Myocyte (in vitro differentiated cells): ENCODE measurements at regions not wholly inside any gene's neighbourhood (a gene's known extent, or its start where the extent isn't known, plus 50 kb on each side); places are given as distances from the start of the nearest gene placed in this dataset.

Source experiments
- DNase-seq: peaks from one replicate; pipeline ENCODE4 v3.0.0-alpha.2; 2012; ENCODE audit warnings: low read depth

GRCh38 chr6:43877036-43877435 lies 107.0 kb downstream of the VEGFA start:
- DNase-seq: peak; percentile 42

GRCh38 chr6:43876602-43877001 lies 106.6 kb downstream of the VEGFA start:
- peak; percentile 36 for DNase-seq

GRCh38 chr6:43875849-43876572 lies 106.0 kb downstream of the VEGFA start:
- no peak for DNase-seq

DNA sequence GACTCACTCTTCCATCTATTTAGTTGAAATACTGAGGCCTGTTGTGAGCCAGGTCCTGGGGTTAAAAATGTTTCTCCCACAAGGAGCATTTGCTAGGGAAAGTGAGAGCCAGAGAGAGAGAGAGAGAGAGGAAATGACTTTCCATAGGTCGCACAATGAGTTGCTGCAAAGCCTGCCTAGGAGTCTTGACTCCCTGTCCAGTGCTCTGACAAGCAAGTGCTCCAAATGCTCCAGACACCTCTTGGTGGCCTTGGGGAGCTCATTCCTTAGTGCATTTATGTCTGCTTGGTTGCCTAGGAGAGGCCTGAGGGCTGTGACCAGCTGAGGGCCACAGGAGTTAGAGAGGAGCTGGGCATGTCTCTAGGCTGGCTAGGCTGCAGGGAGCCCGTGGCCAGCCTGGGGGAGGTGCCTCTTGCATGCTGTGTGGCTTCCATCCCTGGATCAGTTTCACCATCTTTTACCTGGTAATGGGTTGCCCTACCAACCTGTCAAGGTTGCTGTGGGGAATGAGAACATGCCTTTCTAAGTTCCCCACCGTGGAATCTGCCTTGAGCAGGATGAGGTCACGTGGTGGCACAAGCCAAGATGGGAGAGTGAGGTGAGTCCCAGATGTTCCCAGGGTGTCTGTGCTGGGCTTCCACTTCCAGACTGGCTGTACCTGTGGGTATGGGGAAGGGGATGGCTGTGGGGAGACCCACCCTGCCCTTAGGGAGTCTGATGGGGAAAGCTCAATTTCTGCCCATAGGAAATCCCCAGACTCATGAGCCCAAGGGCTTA lies 105.0 kb downstream of the VEGFA start:
- DNase-seq: no peak

GRCh38 chr6:43873806-43874714 lies 104.0 kb downstream of the VEGFA start:
- no peak for DNase-seq

DNA sequence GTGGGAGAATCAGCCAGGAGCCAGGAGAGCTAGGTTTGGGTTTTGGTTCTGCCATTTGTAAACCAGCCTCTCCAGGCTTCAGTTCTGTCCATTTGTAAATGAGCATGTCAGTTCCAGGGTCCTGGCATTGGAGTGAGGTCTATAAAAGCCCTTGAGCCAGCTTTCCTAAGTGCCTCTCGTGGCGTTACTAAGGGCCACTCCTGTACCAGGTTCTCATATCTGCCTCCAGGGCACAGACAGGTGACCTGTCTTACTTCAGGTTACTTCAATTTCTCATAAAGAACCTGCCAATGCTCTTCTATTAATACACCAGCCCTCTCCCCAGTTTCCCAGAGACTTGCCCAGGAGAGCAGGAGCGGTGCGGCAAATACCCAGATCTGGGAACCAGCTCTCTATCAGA lies 101.9 kb downstream of the VEGFA start:
- no peak for DNase-seq

GRCh38 chr6:43871284-43871683 lies 101.3 kb downstream of the VEGFA start:
- no peak for DNase-seq

DNA sequence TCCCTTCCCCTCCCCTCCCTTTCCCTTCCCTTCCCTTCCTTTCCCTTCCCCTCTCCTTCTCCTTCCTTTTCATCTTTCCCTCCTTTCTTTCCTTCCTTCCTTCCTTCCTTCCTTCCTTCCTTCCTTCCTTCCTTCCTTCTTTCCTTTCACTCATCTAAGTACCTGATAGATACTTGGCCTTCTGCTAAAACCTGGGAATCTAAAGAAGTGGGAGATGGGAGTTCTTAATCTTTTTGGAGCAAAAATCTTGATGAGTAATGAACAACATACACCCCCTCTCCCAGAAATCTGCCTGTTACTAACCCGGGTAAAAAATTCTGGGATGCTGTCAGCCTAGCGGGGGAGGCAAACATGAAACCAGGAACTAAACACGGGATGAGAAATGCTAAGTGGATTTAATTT lies 100.7 kb downstream of the VEGFA start:
- DNase-seq: no peak

GRCh38 chr6:43869792-43870659 lies 100.0 kb downstream of the VEGFA start:
- no peak for DNase-seq

DNA sequence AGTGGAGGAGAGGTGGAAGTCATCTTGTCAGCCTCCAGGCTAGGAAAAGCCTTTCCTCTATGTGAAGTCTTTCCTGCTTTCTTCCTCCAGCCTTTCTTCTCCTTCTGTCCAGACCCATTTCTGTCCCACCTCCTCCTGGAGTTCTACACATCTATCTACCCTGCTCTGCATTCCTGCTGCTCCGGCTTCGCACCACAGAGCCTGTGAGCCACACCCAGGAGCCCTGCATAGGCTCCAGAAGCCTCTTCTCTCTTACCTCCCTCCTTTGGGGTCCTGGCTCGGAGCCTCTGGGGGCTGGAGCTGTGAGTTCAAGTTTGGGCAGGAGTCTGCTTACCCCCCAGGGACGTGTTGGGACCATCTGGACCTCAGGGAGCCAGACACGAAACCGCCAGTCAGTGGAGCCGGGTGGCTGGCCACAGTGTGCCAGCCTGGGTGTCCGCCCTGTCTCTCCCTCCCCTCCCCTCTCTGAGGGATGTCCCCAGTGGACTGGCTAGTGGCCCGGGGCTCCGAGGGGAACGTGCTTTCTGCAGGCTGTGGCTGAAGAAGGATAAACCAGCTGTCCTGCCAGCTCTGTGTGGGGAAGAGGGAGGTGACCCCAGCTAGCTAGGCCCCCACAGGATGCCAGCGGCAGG lies 99.2 kb downstream of the VEGFA start:
- peak; percentile 21 for DNase-seq

- no peak for DNase-seq
Measured at GRCh38 chr6:43868467-43868866, 98.5 kb downstream of the VEGFA start.

- DNase-seq: no peak
Measured at GRCh38 chr6:43867996-43868395, 98.0 kb downstream of the VEGFA start.

- DNase-seq: no peak
Measured at GRCh38 chr6:43867246-43867645, 97.2 kb downstream of the VEGFA start.

- no peak for DNase-seq
Measured at GRCh38 chr6:43865932-43866645, 96.1 kb downstream of the VEGFA start.

DNA sequence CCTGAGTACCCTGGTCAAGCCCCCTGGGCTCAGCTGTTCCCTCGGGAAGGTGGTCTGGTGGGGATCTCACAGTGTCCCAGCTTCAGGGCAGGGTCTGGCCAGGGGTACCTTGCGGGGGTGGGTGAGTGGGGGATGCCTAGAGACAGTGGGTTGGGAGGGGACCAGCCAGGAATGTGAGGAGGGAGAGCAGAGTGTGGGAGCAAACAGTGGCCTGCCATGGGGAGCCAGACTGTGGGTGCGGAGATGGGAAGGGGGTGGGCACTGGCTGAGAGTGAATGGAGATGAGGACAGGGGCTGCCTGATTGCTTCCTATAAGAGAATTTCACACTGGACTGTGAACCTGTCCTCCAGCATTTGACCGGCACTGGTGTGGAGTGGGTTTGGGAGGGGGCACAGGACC lies 95.1 kb downstream of the VEGFA start:
- DNase-seq: no peak

- DNase-seq: no peak
Measured at GRCh38 chr6:43862925-43863324, 92.9 kb downstream of the VEGFA start.

- DNase-seq: no peak
Measured at GRCh38 chr6:43861212-43861894, 91.3 kb downstream of the VEGFA start.

DNA sequence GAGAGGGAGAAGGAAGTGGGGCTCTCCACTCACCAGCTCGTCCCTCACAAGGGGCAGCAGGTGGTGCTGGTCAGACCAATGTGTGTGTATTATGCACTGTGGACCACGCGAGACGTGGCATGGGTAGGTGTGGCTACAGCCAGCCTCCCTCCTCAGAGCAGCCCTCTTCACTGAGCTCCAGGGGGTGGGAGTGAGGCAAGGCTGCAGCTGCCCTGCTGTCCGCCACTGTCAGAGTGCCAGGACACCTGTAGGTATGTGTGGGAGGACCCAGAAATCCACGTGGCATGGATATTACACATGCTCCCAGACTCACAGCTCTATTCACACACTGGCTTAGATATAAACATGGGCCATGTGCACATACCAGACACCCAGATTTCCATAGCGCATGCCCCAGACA lies 90.3 kb downstream of the VEGFA start:
- DNase-seq: no peak

- no peak for DNase-seq
Measured at GRCh38 chr6:43859213-43859612, 89.2 kb downstream of the VEGFA start.
